Ectodermal cell (in vitro differentiated cells): ENCODE measurements at regions not wholly inside any gene's neighbourhood (a gene's known extent, or its start where the extent isn't known, plus 50 kb on each side); places are given as distances from the start of the nearest gene placed in this dataset.

Experiments
- H3K27ac ChIP-seq: 2 replicates; pipeline ENCODE4 v1.7.0; 2013; ENCODE audit warnings: mild to moderate bottlenecking, low read depth, low read length; ENCODE audit not compliant: insufficient read depth, poor library complexity, severe bottlenecking
- H3K27me3 ChIP-seq: 2 replicates; pipeline ENCODE4 v1.7.0; 2013; ENCODE audit warnings: mild to moderate bottlenecking, low read length; ENCODE audit not compliant: insufficient read depth, control insufficient read depth, poor library complexity, severe bottlenecking
- H3K36me3 ChIP-seq: one replicate; pipeline ENCODE4 v1.7.0; 2013; ENCODE audit warnings: low read length; ENCODE audit not compliant: control insufficient read depth, insufficient read depth
- H3K4me1 ChIP-seq: one replicate; pipeline ENCODE4 v1.7.0; 2013; ENCODE audit warnings: low read length; ENCODE audit not compliant: control insufficient read depth, insufficient read depth
- H3K4me3 ChIP-seq: 2 replicates; pipeline ENCODE4 v1.7.0; 2013; ENCODE audit warnings: low read depth, low read length, control low read depth; ENCODE audit not compliant: insufficient read depth
- H3K9me3 ChIP-seq: 2 replicates; pipeline ENCODE4 v1.7.0; 2013; ENCODE audit warnings: mild to moderate bottlenecking, low read length, moderate library complexity; ENCODE audit not compliant: control insufficient read depth
- WGBS, 2 experiments: methylation state at CpG; one replicate each; pipeline ENCODE4 v1.1.7; 2013; ENCODE audit warnings: missing lambda C conversion rate in 2 of 2; 5-methylcytosine and 5-hydroxymethylcytosine counted together

- H3K4me3 ChIP-seq, result no peak overlapping the region
- no peaks in the 10 kb centered on the region for H3K36me3 ChIP-seq
- no peaks in the 10 kb centered on the region for H3K4me1 ChIP-seq
- H3K27me3 ChIP-seq, result no peaks in the 10 kb centered on the region
- H3K27ac ChIP-seq, result no peak overlapping the region
- WGBS, 2 experiments, result 86 to 91% methylated on average over 8 of the region's 8 CpGs
- no peaks in the 10 kb centered on the region for H3K9me3 ChIP-seq
These were observed 54.4 kb downstream of the ZNF503 start for GRCh38 chr10:75347186-75347585.

GRCh38 chr10:75345738-75346137 is 55.8 kb downstream of the ZNF503 start:
- Histone ChIP-seq H3K4me1 (no peaks in the 10 kb centered on the region), H3K36me3 (no peaks in the 10 kb centered on the region), H3K27me3 (no peaks in the 10 kb centered on the region), H3K4me3 (no peak overlapping the region), H3K9me3 (no peaks in the 10 kb centered on the region), H3K27ac (no peak overlapping the region)
- WGBS, 2 experiments, result 92 to 95% methylated on average over 6 of the region's 6 CpGs

GRCh38 chr10:75344170-75344569 is 57.4 kb downstream of the ZNF503 start:
- Histone ChIP-seq H3K9me3 (no peaks in the 10 kb centered on the region), H3K27me3 (no peaks in the 10 kb centered on the region), H3K4me1 (no peaks in the 10 kb centered on the region), H3K27ac (no peak overlapping the region), H3K36me3 (no peaks in the 10 kb centered on the region), H3K4me3 (no peak overlapping the region)
- 88 to 89% methylated on average over 5 of the region's 5 CpGs for whole genome bisulfite sequencing, 2 experiments

GRCh38 chr10:75342397-75342796 is 59.2 kb downstream of the ZNF503 start:
- Histone ChIP-seq H3K36me3 (no peaks in the 10 kb centered on the region), H3K4me3 (no peak overlapping the region), H3K27me3 (no peaks in the 10 kb centered on the region), H3K4me1 (no peaks in the 10 kb centered on the region), H3K27ac (no peak overlapping the region), H3K9me3 (no peaks in the 10 kb centered on the region)
- whole genome bisulfite sequencing, 2 experiments, result 60 to 62% methylated on average over 5 of the region's 5 CpGs

GRCh38 chr10:75335983-75336382 is 65.6 kb downstream of the ZNF503 start:
- Histone ChIP-seq H3K9me3 (peaks cover 2% of the 10 kb centered on the region), H3K4me3 (no peak overlapping the region), H3K27ac (no peak overlapping the region), H3K27me3 (no peaks in the 10 kb centered on the region), H3K36me3 (no peaks in the 10 kb centered on the region), H3K4me1 (no peaks in the 10 kb centered on the region)

- Histone ChIP-seq H3K9me3 (peaks cover 2% of the 10 kb centered on the region), H3K36me3 (no peaks in the 10 kb centered on the region), H3K4me3 (no peak overlapping the region), H3K27ac (no peak overlapping the region), H3K27me3 (no peaks in the 10 kb centered on the region), H3K4me1 (no peaks in the 10 kb centered on the region)
- WGBS, 2 experiments, result 100% methylated on average over 1 of the region's 1 CpG
These were observed 66.4 kb downstream of the ZNF503 start for GRCh38 chr10:75335191-75335590.

GRCh38 chr10:75334720-75335119 is 66.8 kb downstream of the ZNF503 start:
- Histone ChIP-seq H3K27me3 (no peaks in the 10 kb centered on the region), H3K9me3 (peaks cover 2% of the 10 kb centered on the region), H3K4me3 (no peak overlapping the region), H3K27ac (no peak overlapping the region), H3K4me1 (no peaks in the 10 kb centered on the region), H3K36me3 (no peaks in the 10 kb centered on the region)
- 78 to 84% methylated on average over 1 of the region's 1 CpG for WGBS, 2 experiments

GRCh38 chr10:75332081-75332480 is 69.5 kb downstream of the ZNF503 start:
- Histone ChIP-seq H3K4me1 (no peaks in the 10 kb centered on the region), H3K27me3 (no peaks in the 10 kb centered on the region), H3K9me3 (peaks cover 2% of the 10 kb centered on the region), H3K4me3 (no peak overlapping the region), H3K36me3 (no peaks in the 10 kb centered on the region), H3K27ac (no peak overlapping the region)
- 100% methylated on average over 1 of the region's 1 CpG; no CpG with 5 or more reads in 1 of the 2 experiments for WGBS, 2 experiments

GRCh38 chr10:75331081-75331480 is 70.5 kb downstream of the ZNF503 start:
- Histone ChIP-seq H3K4me3 (no peak overlapping the region), H3K27me3 (no peaks in the 10 kb centered on the region), H3K36me3 (no peaks in the 10 kb centered on the region), H3K9me3 (peaks cover 2% of the 10 kb centered on the region), H3K27ac (no peak overlapping the region), H3K4me1 (no peaks in the 10 kb centered on the region)
- 100% methylated on average over 1 of the region's 1 CpG for WGBS, 2 experiments

- Histone ChIP-seq H3K9me3 (peaks cover 2% of the 10 kb centered on the region), H3K27me3 (no peaks in the 10 kb centered on the region), H3K27ac (no peak overlapping the region), H3K4me1 (no peaks in the 10 kb centered on the region), H3K4me3 (no peak overlapping the region), H3K36me3 (no peaks in the 10 kb centered on the region)
- WGBS, 2 experiments, result 87 to 90% methylated on average over 2 of the region's 2 CpGs
These were observed 72.3 kb downstream of the ZNF503 start for GRCh38 chr10:75329190-75329745.

- Histone ChIP-seq H3K4me1 (no peaks in the 10 kb centered on the region), H3K9me3 (no peaks in the 10 kb centered on the region), H3K27me3 (no peaks in the 10 kb centered on the region), H3K36me3 (no peaks in the 10 kb centered on the region), H3K27ac (no peak overlapping the region), H3K4me3 (no peak overlapping the region)
These were observed 75.3 kb downstream of the ZNF503 start for GRCh38 chr10:75326306-75326705.
